ENCODE measurements at regions not wholly inside any gene's neighbourhood (a gene's known extent, or its start where the extent isn't known, plus 50 kb on each side); places are given as distances from the start of the nearest gene placed in this dataset.

DNA sequence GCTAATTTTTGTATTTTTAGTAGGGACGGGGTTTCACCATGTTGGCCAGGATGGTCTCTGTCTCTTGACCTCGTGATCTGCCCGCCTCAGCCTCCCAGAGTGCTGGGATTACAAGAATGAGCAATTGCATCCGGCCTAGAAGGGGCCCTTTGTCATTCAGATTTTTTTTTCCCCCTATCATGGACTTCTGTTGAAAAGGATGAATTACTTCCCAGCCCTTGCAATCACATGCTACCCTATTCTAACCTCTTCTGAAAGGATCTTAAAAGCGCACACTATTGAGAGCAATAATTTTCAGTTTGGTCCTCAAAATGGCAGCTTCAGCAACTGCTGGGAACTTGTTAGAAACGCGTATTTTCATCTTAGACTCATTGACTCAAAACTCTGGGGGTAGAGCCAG is 575.6 kb upstream of the KIRREL3 start:
- no peak for DNase-seq (ENCODE audit: low spot score)
- H3K36me3 ChIP-seq: no peaks in the 10 kb centered on the region
- TF ChIP-seq CTCF (IDR thresholded peaks at IDR 0.05): no peak
- no peaks in the 10 kb centered on the region for H3K27me3 ChIP-seq
- H3K4me3 ChIP-seq: no peak overlapping the region
- no peak overlapping the region for H3K27ac ChIP-seq
- H3K9me3 ChIP-seq: no peaks in the 10 kb centered on the region
- H3K4me1 ChIP-seq: no peaks in the 10 kb centered on the region

- DNase-seq (ENCODE audit: low spot score): no peak
- TF ChIP-seq CTCF (IDR thresholded peaks at IDR 0.05): no peak
- Histone ChIP-seq H3K4me3 (no peak overlapping the region), H3K27ac (no peak overlapping the region), H3K27me3 (no peaks in the 10 kb centered on the region), H3K36me3 (no peaks in the 10 kb centered on the region), H3K9me3 (no peaks in the 10 kb centered on the region), H3K4me1 (no peaks in the 10 kb centered on the region)
These were observed 573.9 kb upstream of the KIRREL3 start for GRCh38 chr11:127574478-127574877.

DNA sequence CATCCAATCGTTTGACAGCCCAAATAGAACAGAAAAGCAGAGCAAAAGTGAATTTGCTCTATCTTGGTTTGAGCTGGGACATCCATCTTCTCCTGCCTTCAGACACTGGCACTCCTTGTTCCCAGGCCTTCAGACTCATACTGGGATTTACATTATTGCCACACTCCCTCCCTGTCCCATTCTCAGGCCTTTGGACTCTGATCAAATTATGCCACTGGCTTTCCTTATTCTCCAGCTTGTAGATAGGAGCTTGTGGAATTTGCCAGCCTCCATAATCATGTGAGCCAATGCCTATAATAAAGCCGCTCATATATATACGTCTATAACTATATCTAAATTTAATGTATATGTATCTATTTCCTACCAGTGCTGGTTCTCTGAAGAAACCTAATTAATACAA is 568.3 kb upstream of the KIRREL3 start:
- Histone ChIP-seq H3K27ac (no peak overlapping the region), H3K4me3 (no peak overlapping the region), H3K36me3 (no peaks in the 10 kb centered on the region), H3K4me1 (no peaks in the 10 kb centered on the region), H3K27me3 (no peaks in the 10 kb centered on the region), H3K9me3 (no peaks in the 10 kb centered on the region)
- no peak for TF ChIP-seq CTCF (IDR thresholded peaks at IDR 0.05)
- DNase-seq (ENCODE audit: low spot score): no peak

DNA sequence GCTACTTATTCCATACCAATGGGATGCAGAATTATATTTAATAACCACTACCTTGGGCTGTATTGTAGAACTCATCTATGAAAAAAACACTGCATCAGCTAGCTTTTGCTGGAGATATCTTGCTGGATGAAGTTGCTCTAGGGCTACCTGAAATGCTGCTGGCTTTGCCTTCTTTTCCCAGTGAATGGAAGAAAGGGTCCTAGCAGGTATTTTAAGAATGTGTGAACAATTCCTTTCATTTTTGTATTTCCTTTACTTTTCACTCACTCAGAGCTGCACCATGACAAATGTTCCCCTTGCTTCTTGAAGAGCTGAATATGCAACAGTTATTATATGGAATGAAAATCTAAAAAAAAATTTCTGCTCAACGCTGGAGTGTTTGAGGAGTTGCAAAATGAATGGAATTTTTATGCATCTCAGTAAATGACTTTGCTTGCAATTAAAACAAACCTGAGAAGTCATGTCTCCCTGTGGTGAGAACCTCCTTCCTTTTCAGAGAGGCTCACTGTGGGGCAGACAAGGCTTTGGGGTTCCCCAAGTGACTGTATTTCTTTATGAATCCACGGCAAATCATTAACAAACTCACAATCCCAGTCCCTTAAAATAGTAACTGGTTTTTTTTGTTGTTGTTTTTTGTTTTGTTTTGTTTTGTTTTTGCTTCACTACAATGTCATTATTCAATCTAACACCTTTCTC is 566.8 kb upstream of the KIRREL3 start:
- H3K27me3 ChIP-seq: no peaks in the 10 kb centered on the region
- H3K4me3 ChIP-seq: no peak overlapping the region
- H3K9me3 ChIP-seq: no peaks in the 10 kb centered on the region
- TF ChIP-seq CTCF (IDR thresholded peaks at IDR 0.05): no peak
- DNase-seq (ENCODE audit: low spot score): no peak
- no peaks in the 10 kb centered on the region for H3K36me3 ChIP-seq
- H3K4me1 ChIP-seq: no peaks in the 10 kb centered on the region
- no peak overlapping the region for H3K27ac ChIP-seq

DNA sequence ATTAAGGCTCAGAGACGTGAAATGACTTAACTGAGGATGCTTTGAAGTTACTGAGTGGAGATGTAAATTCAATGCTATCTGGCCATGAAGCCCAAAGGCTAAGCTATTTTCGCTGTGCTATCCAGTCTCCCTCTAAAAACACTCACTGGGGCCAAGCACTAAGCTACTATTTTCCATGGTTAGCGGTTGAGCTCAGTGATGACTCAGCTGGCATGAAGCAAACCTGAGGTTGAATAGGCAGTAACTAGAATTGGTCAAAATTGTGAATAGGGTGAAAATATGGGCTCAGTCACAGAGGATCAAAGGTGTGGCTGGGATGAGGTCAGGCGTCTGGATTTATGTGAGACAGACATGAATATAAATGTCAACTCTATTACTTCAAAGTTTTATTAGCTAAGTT is 564.2 kb upstream of the KIRREL3 start:
- Histone ChIP-seq H3K4me3 (no peak overlapping the region), H3K27ac (no peak overlapping the region), H3K4me1 (no peaks in the 10 kb centered on the region), H3K36me3 (no peaks in the 10 kb centered on the region), H3K9me3 (no peaks in the 10 kb centered on the region), H3K27me3 (no peaks in the 10 kb centered on the region)
- no peak for TF ChIP-seq CTCF (IDR thresholded peaks at IDR 0.05)
- DNase-seq (ENCODE audit: low spot score): no peak

- Histone ChIP-seq H3K36me3 (no peaks in the 10 kb centered on the region), H3K9me3 (no peaks in the 10 kb centered on the region), H3K27ac (no peak overlapping the region), H3K4me1 (no peaks in the 10 kb centered on the region), H3K27me3 (no peaks in the 10 kb centered on the region), H3K4me3 (no peak overlapping the region)
- DNase-seq (ENCODE audit: low spot score): no peak
- no peak for TF ChIP-seq CTCF (IDR thresholded peaks at IDR 0.05)
These were observed 559.4 kb upstream of the KIRREL3 start for GRCh38 chr11:127559978-127560377.

Measured in right atrium auricular region (tissue), 2 donors.